Activated CD8-positive, alpha-beta T cell treated with anti-CD3 and anti-CD28 coated beads, Interleukin-2, amount 10 ng/mL, durations not matched to agents 7 days and 5 days (primary cell): ENCODE measurements at regions not wholly inside any gene's neighbourhood (a gene's known extent, or its start where the extent isn't known, plus 50 kb on each side); places are given as distances from the start of the nearest gene placed in this dataset.

ENCODE experiments used
- ATAC-seq: fragments of 150-1000 bp; cut with Tn5 transposase; one replicate; pipeline ENCODE4 v1.10.0; 2021; ENCODE audit warnings: moderate library complexity
- CTCF ChIA-PET: fragments of 350-600 bp; sonication (Branson Sonifier 250); formaldehyde crosslinking; loops from one replicate; lab custom pipeline; 2021; ENCODE audit warnings: antibody characterized with exemption; lab: Charles Lee
- POLR2A ChIA-PET: fragments of 350-600 bp; sonication (Branson Sonifier 250); formaldehyde crosslinking; loops from one replicate; lab custom pipeline; 2021; ENCODE audit warnings: antibody characterized with exemption; lab: Charles Lee
- DNase-seq: peaks from one replicate; pipeline ENCODE4 v3.0.0-alpha.2; 2020
- H3K27ac Mint-ChIP-seq: one replicate; pipeline ENCODE4 v1.8.0; 2021; ENCODE audit warnings: mild to moderate bottlenecking, mixed read lengths
- H3K27me3 Mint-ChIP-seq: one replicate; pipeline ENCODE4 v1.8.0; 2021; ENCODE audit warnings: low read depth, mixed read lengths
- H3K36me3 Mint-ChIP-seq: one replicate; pipeline ENCODE4 v1.8.0; 2021; ENCODE audit warnings: low read depth, mixed read lengths
- H3K4me1 Mint-ChIP-seq: one replicate; pipeline ENCODE4 v1.8.0; 2021; ENCODE audit warnings: low read depth, mixed read lengths
- H3K4me3 Mint-ChIP-seq: one replicate; pipeline ENCODE4 v1.8.0; 2021; ENCODE audit warnings: mild to moderate bottlenecking, mixed read lengths
- H3K9me3 Mint-ChIP-seq: one replicate; pipeline ENCODE4 v1.8.0; 2022; ENCODE audit warnings: mixed read lengths; ENCODE audit not compliant: insufficient read depth

DNA sequence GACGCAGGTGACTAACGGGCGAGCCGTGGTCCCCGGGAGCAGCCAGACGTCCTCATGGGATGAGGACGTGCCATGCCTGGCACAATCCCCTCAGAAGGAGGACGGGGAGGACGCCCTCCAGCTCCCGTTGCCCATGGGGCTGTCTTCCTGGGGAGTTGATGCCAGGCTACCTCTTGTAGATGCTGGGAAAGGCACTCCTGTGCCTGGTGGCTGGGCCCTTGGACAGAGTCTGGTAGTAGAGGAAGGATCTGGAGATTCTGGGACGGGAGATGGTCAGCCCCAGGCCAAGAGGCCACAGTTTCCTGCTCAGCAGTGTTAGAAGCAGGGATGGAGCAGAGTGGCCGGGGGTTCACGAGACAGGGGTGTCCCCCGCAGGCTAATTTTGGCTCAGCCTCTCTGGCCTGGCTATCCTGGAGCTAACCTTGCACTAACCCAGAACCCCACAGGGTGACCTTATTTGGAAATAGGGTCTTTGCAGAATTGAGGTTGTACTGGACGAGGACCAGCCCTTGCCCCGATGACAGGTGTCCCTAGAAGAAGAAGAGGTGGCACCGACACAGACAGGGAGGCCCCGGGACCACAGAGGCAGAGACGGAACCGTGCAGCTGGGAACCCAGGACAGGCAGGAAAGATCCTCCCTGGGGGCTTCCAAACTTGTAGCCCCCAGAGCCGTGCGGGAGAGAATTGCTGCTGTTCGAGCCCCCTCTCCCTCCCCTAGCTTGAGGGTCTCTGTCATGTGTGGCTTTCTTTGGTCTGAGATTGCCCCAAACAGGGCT lies 50.1 kb upstream of the ADRA2C start:
- no peak overlapping the region for H3K4me3 Mint-ChIP-seq
- POLR2A ChIA-PET: no interaction called here
- DNase-seq (no peak), ATAC-seq (no peak)
- H3K9me3 Mint-ChIP-seq: no peaks in the 10 kb centered on the region
- no peaks in the 10 kb centered on the region for H3K4me1 Mint-ChIP-seq
- CTCF ChIA-PET: interaction anchor here (1.2 kb wide), 1 partner anchor 165 kb away, joined by 3 read pairs; no protein-coding TSS in a partner anchor
- no peaks in the 10 kb centered on the region for H3K27me3 Mint-ChIP-seq
- H3K36me3 Mint-ChIP-seq: no peaks in the 10 kb centered on the region
- no peak overlapping the region for H3K27ac Mint-ChIP-seq

DNA sequence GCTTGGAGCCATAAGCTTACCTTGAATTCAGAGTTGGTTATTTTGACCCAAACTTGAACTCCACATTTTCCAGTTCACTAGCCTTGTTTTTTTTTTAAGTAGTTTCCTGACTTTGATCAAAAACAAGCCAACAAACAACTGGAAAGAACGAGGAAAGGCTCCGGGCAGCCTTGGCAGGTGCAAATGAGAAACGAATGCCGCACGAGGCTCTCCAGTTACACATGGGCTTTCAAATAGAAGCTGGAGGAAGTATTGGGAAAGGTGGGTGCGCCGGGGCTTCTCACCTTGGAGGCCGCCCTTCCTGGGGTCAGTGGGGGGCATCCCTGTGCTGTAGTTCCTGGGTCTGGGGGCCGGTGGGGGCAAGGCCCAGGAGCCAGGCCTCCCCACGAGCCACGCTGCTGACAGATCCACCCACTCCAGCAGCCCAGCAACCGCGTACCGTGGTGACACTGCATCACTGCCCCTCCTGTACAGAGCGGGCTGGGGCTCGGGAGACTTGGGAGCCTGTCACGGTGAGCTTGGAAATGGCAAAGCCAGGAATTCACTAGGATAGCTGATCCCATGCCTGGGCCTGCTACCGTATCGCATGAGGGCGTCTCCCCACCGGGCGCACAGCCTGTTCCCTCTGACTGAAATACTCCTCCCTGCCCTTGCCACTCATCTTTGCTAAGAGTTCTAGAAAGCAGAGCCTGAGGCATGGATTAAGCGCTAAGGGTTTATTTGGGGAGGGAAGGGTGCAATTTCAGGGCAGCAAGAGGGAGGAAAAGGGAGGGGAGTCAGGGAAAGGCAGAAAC lies 50.9 kb upstream of the ADRA2C start:
- no peaks in the 10 kb centered on the region for H3K36me3 Mint-ChIP-seq
- no peak overlapping the region for H3K4me3 Mint-ChIP-seq
- H3K27me3 Mint-ChIP-seq: no peaks in the 10 kb centered on the region
- ATAC-seq (no peak), DNase-seq (no peak)
- H3K4me1 Mint-ChIP-seq: no peaks in the 10 kb centered on the region
- no peak overlapping the region for H3K27ac Mint-ChIP-seq
- ChIA-PET POLR2A (no interaction called here), CTCF (interaction anchor here (0.6 to 1.2 kb wide), 3 partner anchors 22 to 556 kb away, joined by 3 read pairs; no protein-coding TSS in a partner anchor)
- H3K9me3 Mint-ChIP-seq: no peaks in the 10 kb centered on the region

DNA sequence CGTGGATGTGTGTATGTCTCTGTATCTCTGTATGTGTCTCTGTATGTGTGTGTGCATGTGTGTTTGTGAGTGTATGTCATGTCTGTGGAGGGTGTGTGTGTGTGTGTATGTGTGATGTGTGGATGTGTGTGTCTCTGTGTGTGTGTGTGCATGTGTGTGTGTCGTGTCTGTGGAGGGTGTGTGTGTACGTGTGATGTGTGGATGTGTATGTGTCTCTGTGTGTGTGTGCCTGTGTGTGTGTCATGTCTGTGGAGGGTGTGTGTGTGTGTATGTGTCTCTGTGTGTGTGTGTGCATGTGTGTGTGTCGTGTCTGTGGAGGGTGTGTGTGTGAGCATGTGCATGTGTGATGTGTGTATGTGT lies 51.6 kb upstream of the ADRA2C start:
- no peaks in the 10 kb centered on the region for H3K4me1 Mint-ChIP-seq
- H3K9me3 Mint-ChIP-seq: no peaks in the 10 kb centered on the region
- no peak overlapping the region for H3K27ac Mint-ChIP-seq
- H3K36me3 Mint-ChIP-seq: no peaks in the 10 kb centered on the region
- ATAC-seq (no peak), DNase-seq (no peak)
- H3K27me3 Mint-ChIP-seq: no peaks in the 10 kb centered on the region
- H3K4me3 Mint-ChIP-seq: no peak overlapping the region
- CTCF ChIA-PET: interaction anchor here (0.6 kb wide), 2 partner anchors 23 to 555 kb away, joined by 3 read pairs; no protein-coding TSS in a partner anchor
- POLR2A ChIA-PET: no interaction called here

DNA sequence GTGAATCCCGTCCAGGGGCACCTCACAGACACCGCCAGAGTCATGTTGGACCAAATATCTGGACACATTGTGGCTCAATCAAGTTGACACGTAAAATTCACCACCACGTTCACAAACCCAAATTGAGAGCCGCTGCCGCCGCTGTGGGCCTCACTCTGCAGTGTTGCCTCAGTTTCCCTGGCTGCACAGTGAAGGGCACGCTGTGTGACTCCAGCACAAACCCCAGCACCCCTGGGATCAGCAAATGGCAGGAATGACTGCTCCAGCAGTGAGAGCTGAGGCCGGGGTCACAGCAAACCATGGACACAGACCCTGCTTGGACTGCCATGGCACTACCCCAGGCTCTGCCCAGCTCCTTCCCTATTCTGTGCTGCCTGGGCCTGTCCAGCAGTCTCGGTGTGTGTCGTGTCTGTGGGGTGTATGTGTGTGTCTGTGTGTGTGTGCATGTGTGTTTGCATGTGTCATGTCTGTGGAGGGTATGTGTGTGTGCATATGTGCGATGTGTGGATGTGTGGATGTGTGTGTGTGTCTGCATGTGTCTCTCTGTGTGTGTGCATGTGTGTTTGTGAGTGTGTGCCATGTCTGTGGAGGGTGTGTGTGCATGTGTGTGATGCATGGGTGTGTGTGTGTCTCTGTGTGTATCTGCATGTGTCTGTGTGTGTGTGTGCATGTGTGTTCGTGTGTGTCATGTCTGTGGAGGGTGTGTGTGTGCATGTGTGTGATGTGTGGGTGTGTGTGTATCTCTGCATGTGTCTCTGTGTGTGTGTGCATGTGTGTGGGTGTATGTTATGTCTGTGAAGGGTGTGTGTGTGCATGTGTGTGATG lies 52.2 kb upstream of the ADRA2C start:
- POLR2A ChIA-PET: no interaction called here

DNA sequence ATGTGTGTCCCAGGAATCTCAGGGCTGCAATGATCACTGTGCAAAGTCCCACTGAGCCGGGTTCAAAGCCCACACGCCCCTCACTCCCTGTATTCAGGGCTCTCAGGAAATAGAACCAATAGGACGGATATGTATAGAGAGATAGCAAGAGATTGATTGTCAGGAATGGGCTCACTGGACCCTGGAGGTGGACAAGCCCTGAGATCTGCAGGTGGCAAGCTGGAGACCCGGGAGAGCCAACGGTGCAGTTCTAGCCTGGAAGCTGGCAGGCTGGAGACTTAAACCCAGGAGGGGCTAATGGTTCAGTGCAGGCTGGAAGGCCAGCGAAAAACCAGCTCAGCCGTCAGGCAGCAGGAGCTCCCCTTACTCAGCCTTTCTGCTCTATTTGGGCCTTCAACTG lies 52.8 kb upstream of the ADRA2C start:
- DNase-seq (no peak), ATAC-seq (no peak)
- no peaks in the 10 kb centered on the region for H3K27me3 Mint-ChIP-seq
- H3K9me3 Mint-ChIP-seq: no peaks in the 10 kb centered on the region
- H3K27ac Mint-ChIP-seq: no peak overlapping the region
- ChIA-PET CTCF (no interaction called here), POLR2A (no interaction called here)
- H3K36me3 Mint-ChIP-seq: no peaks in the 10 kb centered on the region
- H3K4me1 Mint-ChIP-seq: no peaks in the 10 kb centered on the region
- no peak overlapping the region for H3K4me3 Mint-ChIP-seq

More for the DNA sequence above, 52.2 kb upstream of the ADRA2C start:
- Mint-ChIP-seq H3K4me3 (no peak overlapping the region), H3K4me1 (no peaks in the 10 kb centered on the region), H3K36me3 (no peaks in the 10 kb centered on the region), H3K9me3 (no peaks in the 10 kb centered on the region), H3K27ac (no peak overlapping the region), H3K27me3 (no peaks in the 10 kb centered on the region)
- DNase-seq (no peak), ATAC-seq (no peak)
- CTCF ChIA-PET: interaction anchor here (0.6 kb wide), 2 partner anchors 23 to 555 kb away, joined by 3 read pairs; no protein-coding TSS in a partner anchor

DNA sequence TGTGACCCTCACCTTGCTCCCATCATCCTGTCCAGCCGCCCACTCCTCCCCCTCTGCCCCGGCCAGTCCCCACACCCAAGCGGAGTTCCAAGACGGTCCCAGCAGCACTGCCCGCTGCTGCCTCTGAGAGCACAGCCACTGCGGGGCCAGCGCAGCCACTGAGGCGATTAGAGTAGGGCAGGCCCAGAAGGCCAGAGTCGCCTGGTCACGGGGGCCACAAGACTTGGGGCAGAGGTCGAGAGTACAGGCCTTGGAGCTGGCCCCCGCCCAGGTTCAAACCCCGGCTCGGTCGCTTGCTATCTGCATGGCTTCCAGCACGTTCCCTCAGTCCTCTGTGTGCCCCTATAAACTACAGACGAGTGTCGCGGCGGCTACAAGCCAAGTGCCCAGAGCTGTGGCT lies 53.2 kb upstream of the ADRA2C start:
- no peaks in the 10 kb centered on the region for H3K27me3 Mint-ChIP-seq
- H3K4me1 Mint-ChIP-seq: no peaks in the 10 kb centered on the region
- H3K36me3 Mint-ChIP-seq: no peaks in the 10 kb centered on the region
- CTCF ChIA-PET: no interaction called here
- DNase-seq (no peak), ATAC-seq (no peak)
- no peak overlapping the region for H3K4me3 Mint-ChIP-seq
- POLR2A ChIA-PET: no interaction called here
- no peak overlapping the region for H3K27ac Mint-ChIP-seq
- H3K9me3 Mint-ChIP-seq: no peaks in the 10 kb centered on the region

DNA sequence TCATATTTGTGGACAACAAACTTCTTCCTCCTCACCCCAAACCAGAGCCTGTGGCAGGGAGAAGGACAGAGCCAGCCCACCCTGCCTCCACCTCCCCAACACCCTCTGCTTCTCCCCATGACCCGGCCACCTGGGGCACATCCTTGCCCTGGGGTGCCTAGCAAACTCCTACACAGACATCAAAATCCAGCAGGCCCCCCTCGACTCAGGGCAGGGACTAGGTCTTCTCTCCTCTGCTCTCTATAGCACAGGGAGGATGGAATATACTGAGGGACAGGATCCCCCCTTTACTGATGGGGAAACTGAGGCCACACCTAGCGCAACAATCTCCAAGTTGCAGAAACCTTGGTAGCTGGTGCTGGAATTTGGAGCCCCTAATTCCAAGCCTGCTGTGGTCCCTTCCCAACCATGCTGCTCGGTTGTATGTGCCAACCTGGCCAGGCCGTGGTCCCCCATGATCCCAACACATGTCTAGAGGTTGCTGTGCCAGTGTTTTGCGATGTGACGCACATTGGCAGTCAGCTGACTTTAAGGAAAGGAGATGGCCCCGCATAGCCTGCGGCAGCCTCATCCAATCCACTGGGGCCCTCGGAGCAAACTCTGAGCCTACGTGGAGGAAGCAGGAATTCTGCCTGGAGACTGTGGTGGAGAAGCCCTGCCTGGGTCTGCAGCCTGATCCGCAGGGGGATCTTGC lies 53.9 kb upstream of the ADRA2C start:
- no peaks in the 10 kb centered on the region for H3K36me3 Mint-ChIP-seq
- no peaks in the 10 kb centered on the region for H3K4me1 Mint-ChIP-seq
- ChIA-PET POLR2A (no interaction called here), CTCF (no interaction called here)
- DNase-seq: no peak
- H3K27me3 Mint-ChIP-seq: no peaks in the 10 kb centered on the region
- H3K4me3 Mint-ChIP-seq: no peak overlapping the region
- no peaks in the 10 kb centered on the region for H3K9me3 Mint-ChIP-seq
- no peak overlapping the region for H3K27ac Mint-ChIP-seq
- ATAC-seq: no peak

DNA sequence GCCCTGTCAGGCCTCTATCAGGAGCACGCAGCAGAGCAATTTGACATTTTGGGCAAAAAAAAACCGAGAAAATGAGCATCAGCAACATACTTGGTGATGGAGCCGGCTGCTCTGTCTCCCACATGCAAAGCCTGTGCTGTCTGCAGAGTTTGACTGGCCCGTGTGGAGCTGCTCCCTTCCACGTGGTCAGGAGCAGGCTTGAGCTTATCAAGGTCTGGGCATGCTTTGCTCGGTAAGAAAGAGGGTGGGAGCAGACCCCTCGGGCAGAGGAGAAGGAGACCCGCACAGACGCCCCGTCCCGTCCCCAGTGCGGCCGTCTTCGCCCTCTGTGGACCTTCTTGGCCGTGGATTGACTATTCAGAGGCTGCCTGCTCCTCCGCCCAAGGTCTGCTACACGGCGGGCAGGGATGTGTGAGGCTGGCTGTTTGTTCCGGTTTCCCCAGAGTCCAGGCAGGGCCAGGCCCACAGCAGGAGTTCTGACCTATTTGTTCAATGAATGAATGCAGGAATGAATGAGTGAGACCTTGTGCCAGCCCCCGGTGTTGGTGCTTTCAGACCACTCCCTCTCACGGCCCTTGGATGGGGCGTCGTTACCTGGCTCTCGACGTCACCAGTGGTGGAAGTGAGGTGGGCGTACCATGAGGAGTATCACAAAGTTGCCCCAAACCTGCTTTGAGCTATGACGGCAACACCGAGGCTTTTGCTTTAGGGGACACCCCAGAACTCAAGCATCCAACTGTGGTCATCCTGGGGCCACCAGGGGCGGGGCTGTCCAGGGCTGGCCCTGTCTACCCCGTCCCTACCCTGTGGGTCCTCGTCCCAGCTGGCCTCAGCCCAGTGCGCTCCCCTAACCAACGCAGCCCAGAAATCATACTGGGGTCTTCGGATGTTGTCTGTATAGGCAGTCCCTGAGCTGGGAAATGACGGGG lies 54.7 kb upstream of the ADRA2C start:
- no peaks in the 10 kb centered on the region for H3K4me1 Mint-ChIP-seq
- H3K27me3 Mint-ChIP-seq: no peaks in the 10 kb centered on the region
- H3K4me3 Mint-ChIP-seq: no peak overlapping the region
- ATAC-seq (no peak), DNase-seq (no peak)
- no peaks in the 10 kb centered on the region for H3K36me3 Mint-ChIP-seq
- H3K27ac Mint-ChIP-seq: no peak overlapping the region
- no peaks in the 10 kb centered on the region for H3K9me3 Mint-ChIP-seq
- CTCF ChIA-PET: no interaction called here
- POLR2A ChIA-PET: no interaction called here

DNA sequence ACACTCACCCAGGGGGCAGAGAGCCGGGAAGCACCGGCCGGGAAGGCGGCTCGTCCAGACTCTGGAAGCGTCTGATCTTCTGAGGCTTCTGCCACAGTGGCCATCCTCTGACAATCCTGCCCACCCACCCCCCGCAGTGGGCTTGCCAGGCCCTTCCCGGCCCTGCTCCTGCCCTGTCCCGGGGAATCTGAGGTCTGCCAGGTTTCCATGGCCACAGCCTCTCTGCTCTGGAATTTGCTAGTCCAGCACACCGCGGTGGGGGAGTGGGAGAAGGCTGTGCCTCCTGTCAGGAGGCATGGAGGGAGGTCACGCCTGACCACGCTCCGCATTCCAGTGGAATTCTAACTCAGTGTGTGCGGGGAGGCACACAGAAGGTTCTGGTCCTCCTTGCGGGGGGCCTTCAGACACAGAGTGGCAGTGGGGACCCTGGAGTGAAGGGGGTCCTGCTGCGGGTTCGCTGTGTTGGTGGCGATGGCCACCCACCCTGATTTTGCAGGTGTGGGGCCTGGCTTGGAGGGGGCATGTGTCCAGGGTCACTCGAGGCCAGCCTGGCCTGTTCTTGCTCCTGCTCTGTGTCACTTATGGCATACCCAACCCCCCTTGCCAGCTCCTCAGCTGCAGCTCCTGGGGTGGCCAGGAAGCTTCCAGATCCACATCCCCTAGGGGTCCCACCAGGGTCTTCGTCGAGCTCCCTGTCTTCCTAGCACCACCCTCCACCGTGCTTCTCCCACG lies 55.6 kb upstream of the ADRA2C start:
- H3K4me3 Mint-ChIP-seq: no peak overlapping the region
- ATAC-seq: no peak
- no peaks in the 10 kb centered on the region for H3K27me3 Mint-ChIP-seq
- no peak for DNase-seq
- H3K4me1 Mint-ChIP-seq: no peaks in the 10 kb centered on the region
- no peak overlapping the region for H3K27ac Mint-ChIP-seq
- ChIA-PET POLR2A (no interaction called here), CTCF (no interaction called here)
- no peaks in the 10 kb centered on the region for H3K9me3 Mint-ChIP-seq
- H3K36me3 Mint-ChIP-seq: no peaks in the 10 kb centered on the region

DNA sequence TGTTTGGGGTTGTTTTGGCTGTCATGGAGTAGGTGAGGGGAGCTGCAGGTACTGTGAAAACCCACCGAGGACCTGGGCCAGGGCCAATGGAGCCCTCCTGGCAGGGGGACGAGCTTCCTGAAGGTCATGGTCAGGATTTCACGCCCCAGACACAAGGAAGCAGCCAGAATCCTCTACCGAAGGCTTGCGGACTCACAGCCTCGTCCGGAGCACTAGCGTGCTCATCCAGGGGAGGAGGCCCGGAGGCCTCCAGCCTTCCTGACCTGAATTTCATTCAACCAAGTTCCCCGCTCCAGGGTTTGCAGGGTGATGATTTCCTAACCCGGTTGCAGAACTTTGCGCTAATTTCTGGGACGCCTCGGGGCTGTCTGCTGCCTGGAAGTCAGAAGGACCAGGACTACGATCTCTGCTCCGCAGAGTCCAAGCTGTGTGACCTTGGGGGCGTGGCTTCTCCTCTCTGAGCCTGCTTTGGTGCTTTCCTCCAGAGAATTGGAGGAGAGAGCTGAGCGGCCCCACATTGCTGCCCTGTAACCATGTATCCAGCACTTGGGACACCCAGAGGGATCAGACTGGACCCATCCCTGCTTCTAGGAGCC lies 56.2 kb upstream of the ADRA2C start:
- POLR2A ChIA-PET: no interaction called here
- no peaks in the 10 kb centered on the region for H3K27me3 Mint-ChIP-seq

More for the DNA sequence above, 56.2 kb upstream of the ADRA2C start:
- H3K27ac Mint-ChIP-seq: no peak overlapping the region
- no peaks in the 10 kb centered on the region for H3K36me3 Mint-ChIP-seq
- DNase-seq (no peak), ATAC-seq (peak; percentile 23)
- no peaks in the 10 kb centered on the region for H3K9me3 Mint-ChIP-seq
- H3K4me1 Mint-ChIP-seq: no peaks in the 10 kb centered on the region
- CTCF ChIA-PET: no interaction called here
- no peak overlapping the region for H3K4me3 Mint-ChIP-seq
